ENCODE measurements at regions not wholly inside any gene's neighbourhood (a gene's known extent, or its start where the extent isn't known, plus 50 kb on each side); places are given as distances from the start of the nearest gene placed in this dataset.
A peak's percentile ranks its signal among the peaks of the same experiment; 100 is the strongest.

DNA sequence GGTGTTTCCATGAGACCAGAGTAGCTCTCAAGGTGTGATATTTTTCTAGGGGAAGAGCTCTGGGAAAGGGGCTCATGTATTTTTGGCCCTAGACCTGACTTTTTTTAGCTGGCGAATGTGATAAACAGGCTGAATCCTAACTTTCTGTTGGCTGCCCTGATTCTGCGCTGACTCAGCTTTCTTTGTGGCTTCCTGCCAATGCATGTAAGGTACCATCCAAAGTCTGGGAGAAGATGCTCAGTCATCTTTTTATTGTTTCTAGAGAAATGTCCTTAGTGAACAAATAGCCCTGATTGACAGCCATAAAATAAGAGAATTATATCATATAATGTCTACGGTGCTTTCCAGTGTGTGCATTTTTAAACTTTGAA is 113.6 kb upstream of the MBNL2 start:
- no peak for FAIRE-seq
- ChIA-PET POLR2A (interaction anchor here (1.4 kb wide), 1 partner anchor 114 kb away, joined by 3 read pairs; the partner anchor contains the start of gene MBNL2), CTCF (interaction anchor here (0.7 to 12.6 kb wide), 14 partner anchors 11 to 331 kb away, joined by 3 to 171 read pairs (median 12); partner anchors contain the start of gene MBNL2)
- Histone ChIP-seq H3K4me3 (no peak overlapping the region), H3K9me3 (no peaks in the 10 kb centered on the region), H3K4me1 (peaks cover 39% of the 10 kb centered on the region), H3K4me2 (no peak overlapping the region), H3K27ac (peak overlapping the region; percentile 19 to 64; a peak in 2 of 6 replicates)
- ATAC-seq: no peak
- TF ChIP-seq POLR2AphosphoS2 (conservative IDR thresholded peaks at IDR 0.05; ENCODE audit: low read length) (no peak), MAFK (IDR thresholded peaks at IDR 0.05; ENCODE audit: partially characterized antibody) (peak; percentile 91)
- no peak for DNase-seq (ENCODE audit: low read depth in 1 of 2, low spot score in 1 of 2)
- 96% methylated on average over 3 of the region's 3 CpGs for whole genome bisulfite sequencing (ENCODE audit: missing lambda C conversion rate)

DNA sequence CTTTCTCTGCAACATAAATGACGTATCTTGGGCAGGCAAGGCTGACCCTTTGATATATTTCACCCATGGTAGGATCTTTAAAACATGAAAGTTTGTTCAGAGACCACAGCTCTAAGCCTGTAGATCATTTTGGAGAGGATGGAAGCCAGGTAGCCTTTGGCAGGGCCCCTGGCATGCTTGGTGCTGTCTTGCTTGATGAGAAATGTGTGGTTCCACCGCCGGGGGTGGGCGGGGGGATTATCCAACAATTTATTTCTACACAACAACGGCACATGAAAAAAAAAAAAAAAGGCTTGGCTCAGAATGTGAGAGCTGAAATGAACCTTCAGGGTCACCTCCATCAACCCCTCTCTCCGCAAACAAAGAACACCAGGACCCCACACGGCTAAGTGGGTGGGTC is 112.9 kb upstream of the MBNL2 start:
- ChIA-PET POLR2A (interaction anchor here (0.8 kb wide), 1 partner anchor 32 kb away, joined by 3 read pairs; no protein-coding TSS in a partner anchor), CTCF (interaction anchor here (0.7 to 12.6 kb wide), 43 partner anchors 8 to 812 kb away, joined by 3 to 171 read pairs (median 7); partner anchors contain the start of gene MBNL2)
- H3K27ac ChIP-seq: peak overlapping the region; percentile 19 to 64; a peak in 4 of 6 replicates
- TF ChIP-seq HDAC2 (IDR thresholded peaks at IDR 0.05) (no peak), MYC (IDR thresholded peaks at IDR 0.05; ENCODE audit: borderline replicate concordance, low read length) (no peak), EHF (CRISPR knock-in tag; IDR thresholded peaks at IDR 0.05) (no peak), HOXA7 (CRISPR knock-in tag; IDR thresholded peaks at IDR 0.05) (no peak), HEYL (CRISPR knock-in tag; IDR thresholded peaks at IDR 0.05) (no peak)
- TF ChIP-seq, protein P1, sequence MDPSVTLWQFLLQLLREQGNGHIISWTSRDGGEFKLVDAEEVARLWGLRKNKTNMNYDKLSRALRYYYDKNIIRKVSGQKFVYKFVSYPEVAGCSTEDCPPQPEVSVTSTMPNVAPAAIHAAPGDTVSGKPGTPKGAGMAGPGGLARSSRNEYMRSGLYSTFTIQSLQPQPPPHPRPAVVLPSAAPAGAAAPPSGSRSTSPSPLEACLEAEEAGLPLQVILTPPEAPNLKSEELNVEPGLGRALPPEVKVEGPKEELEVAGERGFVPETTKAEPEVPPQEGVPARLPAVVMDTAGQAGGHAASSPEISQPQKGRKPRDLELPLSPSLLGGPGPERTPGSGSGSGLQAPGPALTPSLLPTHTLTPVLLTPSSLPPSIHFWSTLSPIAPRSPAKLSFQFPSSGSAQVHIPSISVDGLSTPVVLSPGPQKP (IDR thresholded peaks at IDR 0.05; ENCODE audit: low read depth, low read length): no peak
- FAIRE-seq: no peak
- H3K4me1 ChIP-seq: peaks cover 44% of the 10 kb centered on the region
- no peak for ATAC-seq
- no peak for DNase-seq (ENCODE audit: low read depth in 1 of 2, low spot score in 1 of 2)
- H3K4me3 ChIP-seq: no peak overlapping the region
- 84% methylated on average over 4 of the region's 7 CpGs for WGBS (ENCODE audit: missing lambda C conversion rate)
- H3K4me2 ChIP-seq: peak overlapping the region; percentile 59
- no peaks in the 10 kb centered on the region for H3K9me3 ChIP-seq

DNA sequence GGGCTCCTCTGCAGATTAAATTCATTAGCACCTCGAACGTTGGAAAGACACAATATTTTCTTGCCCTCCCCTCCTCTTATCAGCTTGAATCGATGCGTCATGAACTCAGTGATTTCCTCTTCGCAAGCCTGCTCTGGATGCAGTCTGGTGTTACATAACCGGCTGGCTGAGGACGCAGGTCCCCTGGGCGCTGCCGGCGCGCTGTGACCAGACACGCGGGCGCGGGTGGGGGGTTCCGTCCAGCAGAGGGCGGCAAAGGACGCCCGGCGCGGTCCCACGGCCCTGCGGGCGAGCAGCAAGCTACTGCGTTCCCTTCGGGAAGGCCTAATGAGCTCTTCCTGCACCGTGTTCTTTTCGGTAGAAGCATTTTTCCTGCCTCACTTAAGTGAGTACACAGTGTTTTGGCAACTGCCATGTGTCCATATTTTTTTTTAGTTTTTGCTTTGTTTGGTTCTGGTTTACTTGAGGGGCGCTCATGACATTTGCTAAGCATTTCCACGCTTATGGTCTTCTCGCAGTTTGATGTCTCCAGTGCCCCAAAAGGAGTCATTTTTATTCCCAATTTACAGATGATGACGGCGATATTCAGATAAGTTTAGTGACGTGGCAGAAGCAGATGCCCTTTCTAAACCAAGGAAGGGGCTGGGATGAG is 112.2 kb upstream of the MBNL2 start:
- Histone ChIP-seq H3K4me2 (peak overlapping the region; percentile 59), H3K9me3 (no peaks in the 10 kb centered on the region), H3K4me1 (peaks cover 46% of the 10 kb centered on the region), H3K27ac (peak overlapping the region; percentile 61 to 64; a peak in 5 of 6 replicates), H3K4me3 (no peak overlapping the region)
- ChIA-PET CTCF (interaction anchor here (0.5 to 12.6 kb wide), 61 partner anchors 9 to 811 kb away, joined by 3 to 171 read pairs (median 6); partner anchors contain the start of gene MBNL2), POLR2A (interaction anchor here (0.6 to 0.8 kb wide), 2 partner anchors 32 to 249 kb away, joined by 3 read pairs; no protein-coding TSS in a partner anchor)
- peak; percentile 74 to 83 for DNase-seq (ENCODE audit: low read depth in 1 of 2, low spot score in 1 of 2)
- WGBS (ENCODE audit: missing lambda C conversion rate): 19% methylated on average over 23 of the region's 34 CpGs
- FAIRE-seq: no peak
- peak; percentile 97 to 98 for ATAC-seq
- no peak for TF ChIP-seq FOSL2 (IDR thresholded peaks at IDR 0.05)
- TF ChIP-seq FOSL2 (CRISPR knock-in tag; IDR thresholded peaks at IDR 0.05): peak; percentile 52
- TF ChIP-seq JUNB (IDR thresholded peaks at IDR 0.05): no peak
- TF ChIP-seq, protein P2, sequence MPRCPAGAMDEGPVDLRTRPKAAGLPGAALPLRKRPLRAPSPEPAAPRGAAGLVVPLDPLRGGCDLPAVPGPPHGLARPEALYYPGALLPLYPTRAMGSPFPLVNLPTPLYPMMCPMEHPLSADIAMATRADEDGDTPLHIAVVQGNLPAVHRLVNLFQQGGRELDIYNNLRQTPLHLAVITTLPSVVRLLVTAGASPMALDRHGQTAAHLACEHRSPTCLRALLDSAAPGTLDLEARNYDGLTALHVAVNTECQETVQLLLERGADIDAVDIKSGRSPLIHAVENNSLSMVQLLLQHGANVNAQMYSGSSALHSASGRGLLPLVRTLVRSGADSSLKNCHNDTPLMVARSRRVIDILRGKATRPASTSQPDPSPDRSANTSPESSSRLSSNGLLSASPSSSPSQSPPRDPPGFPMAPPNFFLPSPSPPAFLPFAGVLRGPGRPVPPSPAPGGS (IDR thresholded peaks at IDR 0.05): no peak
- TF ChIP-seq POLR2AphosphoS2 (conservative IDR thresholded peaks at IDR 0.05; ENCODE audit: low read length): no peak
- TF ChIP-seq, protein P3, sequence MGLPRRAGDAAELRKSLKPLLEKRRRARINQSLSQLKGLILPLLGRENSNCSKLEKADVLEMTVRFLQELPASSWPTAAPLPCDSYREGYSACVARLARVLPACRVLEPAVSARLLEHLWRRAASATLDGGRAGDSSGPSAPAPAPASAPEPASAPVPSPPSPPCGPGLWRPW (IDR thresholded peaks at IDR 0.05): no peak
- TF ChIP-seq FOXS1 (CRISPR knock-in tag; IDR thresholded peaks at IDR 0.05): no peak
- TF ChIP-seq, protein P4, sequence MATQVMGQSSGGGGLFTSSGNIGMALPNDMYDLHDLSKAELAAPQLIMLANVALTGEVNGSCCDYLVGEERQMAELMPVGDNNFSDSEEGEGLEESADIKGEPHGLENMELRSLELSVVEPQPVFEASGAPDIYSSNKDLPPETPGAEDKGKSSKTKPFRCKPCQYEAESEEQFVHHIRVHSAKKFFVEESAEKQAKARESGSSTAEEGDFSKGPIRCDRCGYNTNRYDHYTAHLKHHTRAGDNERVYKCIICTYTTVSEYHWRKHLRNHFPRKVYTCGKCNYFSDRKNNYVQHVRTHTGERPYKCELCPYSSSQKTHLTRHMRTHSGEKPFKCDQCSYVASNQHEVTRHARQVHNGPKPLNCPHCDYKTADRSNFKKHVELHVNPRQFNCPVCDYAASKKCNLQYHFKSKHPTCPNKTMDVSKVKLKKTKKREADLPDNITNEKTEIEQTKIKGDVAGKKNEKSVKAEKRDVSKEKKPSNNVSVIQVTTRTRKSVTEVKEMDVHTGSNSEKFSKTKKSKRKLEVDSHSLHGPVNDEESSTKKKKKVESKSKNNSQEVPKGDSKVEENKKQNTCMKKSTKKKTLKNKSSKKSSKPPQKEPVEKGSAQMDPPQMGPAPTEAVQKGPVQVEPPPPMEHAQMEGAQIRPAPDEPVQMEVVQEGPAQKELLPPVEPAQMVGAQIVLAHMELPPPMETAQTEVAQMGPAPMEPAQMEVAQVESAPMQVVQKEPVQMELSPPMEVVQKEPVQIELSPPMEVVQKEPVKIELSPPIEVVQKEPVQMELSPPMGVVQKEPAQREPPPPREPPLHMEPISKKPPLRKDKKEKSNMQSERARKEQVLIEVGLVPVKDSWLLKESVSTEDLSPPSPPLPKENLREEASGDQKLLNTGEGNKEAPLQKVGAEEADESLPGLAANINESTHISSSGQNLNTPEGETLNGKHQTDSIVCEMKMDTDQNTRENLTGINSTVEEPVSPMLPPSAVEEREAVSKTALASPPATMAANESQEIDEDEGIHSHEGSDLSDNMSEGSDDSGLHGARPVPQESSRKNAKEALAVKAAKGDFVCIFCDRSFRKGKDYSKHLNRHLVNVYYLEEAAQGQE (IDR thresholded peaks at IDR 0.05): no peak
- TF ChIP-seq, protein P1 (IDR thresholded peaks at IDR 0.05; ENCODE audit: low read depth, low read length): no peak
- TF ChIP-seq, protein P5, sequence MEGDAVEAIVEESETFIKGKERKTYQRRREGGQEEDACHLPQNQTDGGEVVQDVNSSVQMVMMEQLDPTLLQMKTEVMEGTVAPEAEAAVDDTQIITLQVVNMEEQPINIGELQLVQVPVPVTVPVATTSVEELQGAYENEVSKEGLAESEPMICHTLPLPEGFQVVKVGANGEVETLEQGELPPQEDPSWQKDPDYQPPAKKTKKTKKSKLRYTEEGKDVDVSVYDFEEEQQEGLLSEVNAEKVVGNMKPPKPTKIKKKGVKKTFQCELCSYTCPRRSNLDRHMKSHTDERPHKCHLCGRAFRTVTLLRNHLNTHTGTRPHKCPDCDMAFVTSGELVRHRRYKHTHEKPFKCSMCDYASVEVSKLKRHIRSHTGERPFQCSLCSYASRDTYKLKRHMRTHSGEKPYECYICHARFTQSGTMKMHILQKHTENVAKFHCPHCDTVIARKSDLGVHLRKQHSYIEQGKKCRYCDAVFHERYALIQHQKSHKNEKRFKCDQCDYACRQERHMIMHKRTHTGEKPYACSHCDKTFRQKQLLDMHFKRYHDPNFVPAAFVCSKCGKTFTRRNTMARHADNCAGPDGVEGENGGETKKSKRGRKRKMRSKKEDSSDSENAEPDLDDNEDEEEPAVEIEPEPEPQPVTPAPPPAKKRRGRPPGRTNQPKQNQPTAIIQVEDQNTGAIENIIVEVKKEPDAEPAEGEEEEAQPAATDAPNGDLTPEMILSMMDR (IDR thresholded peaks at IDR 0.05): peak; percentile 89
- peak; percentile 33 to 83; a peak in 2 of 4 replicates for TF ChIP-seq CEBPB (IDR thresholded peaks at IDR 0.05)
- TF ChIP-seq NR3C1 (IDR thresholded peaks at IDR 0.05): no peak
- no peak for TF ChIP-seq CBX8 (IDR thresholded peaks at IDR 0.05)
- peak; percentile 99 for TF ChIP-seq SMC3 (IDR thresholded peaks at IDR 0.05)
- no peak for TF ChIP-seq EHMT2 (IDR thresholded peaks at IDR 0.05; ENCODE audit: low read depth)
- peak in 1 of 2 experiments; percentile 22; a peak in 1 of 5 replicates for TF ChIP-seq JUN (IDR thresholded peaks at IDR 0.05)
- TF ChIP-seq, protein P6, sequence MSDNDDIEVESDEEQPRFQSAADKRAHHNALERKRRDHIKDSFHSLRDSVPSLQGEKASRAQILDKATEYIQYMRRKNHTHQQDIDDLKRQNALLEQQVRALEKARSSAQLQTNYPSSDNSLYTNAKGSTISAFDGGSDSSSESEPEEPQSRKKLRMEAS (IDR thresholded peaks at IDR 0.05): peak; percentile 88
- peak; percentile 35; the same call in 1 of the 2 replicates for TF ChIP-seq GATA3 (IDR thresholded peaks at IDR 0.05; ENCODE audit: borderline replicate concordance)

Data from A549 (cell line).